Brain microvascular endothelial cell (primary cell): ENCODE measurements at regions not wholly inside any gene's neighbourhood (a gene's known extent, or its start where the extent isn't known, plus 50 kb on each side); places are given as distances from the start of the nearest gene placed in this dataset.
"Not testable (repeated sequence)": the region's sequence is repeated elsewhere in the genome, so short reads cannot be mapped to it uniquely, and the experiment has no call there.

Source experiments
- DNase-seq: peaks from one replicate; pipeline ENCODE4 v3.0.0-alpha.2; 2020
- H3K27ac ChIP-seq: fragments of 250-450 bp; sonication (Bioruptor Pico); 2 replicates; pipeline ENCODE4 v1.5.1; 2020; ENCODE audit warnings: mild to moderate bottlenecking, moderate library complexity
- H3K27me3 ChIP-seq: fragments of 250-450 bp; sonication (Bioruptor Pico); replicated peaks from 2 replicates; pipeline ENCODE4 v1.5.1; 2020; ENCODE audit warnings: mild to moderate bottlenecking
- H3K36me3 ChIP-seq: fragments of 250-450 bp; sonication (Bioruptor Pico); replicated peaks from 2 replicates; pipeline ENCODE4 v1.5.1; 2020; ENCODE audit warnings: mild to moderate bottlenecking
- H3K4me3 ChIP-seq: 2 replicates; pipeline ENCODE4 v1.5.1; 2011; ENCODE audit warnings: low read depth, mild to moderate bottlenecking, control low read depth, low read length, moderate library complexity
- in situ Hi-C: cut with HindIII; loops from 2 replicates; pipeline ENCODE4 v1.10.0; 2017; ENCODE audit warnings: low sequenced_read_pairs, low pct_ligation_motif_present
- TF ChIP-seq, protein P1 (sequence below): IDR thresholded peaks from 2 replicates; pipeline ENCODE4 v1.5.1; 2011; ENCODE audit warnings: low read depth, mild to moderate bottlenecking, moderate library complexity, low read length, control low read depth, inconsistent platforms; ENCODE audit errors: missing control alignments

GRCh38 chr6:82467338-82467737, 103.7 kb downstream of the TPBG start:
- no peaks in the 10 kb centered on the region for H3K27me3 ChIP-seq
- H3K36me3 ChIP-seq: no peaks in the 10 kb centered on the region
- H3K27ac ChIP-seq: no peak overlapping the region
- in situ Hi-C loops: no loop called here
- no peak for DNase-seq
- H3K4me3 ChIP-seq: no peak overlapping the region
- TF ChIP-seq, protein P1, sequence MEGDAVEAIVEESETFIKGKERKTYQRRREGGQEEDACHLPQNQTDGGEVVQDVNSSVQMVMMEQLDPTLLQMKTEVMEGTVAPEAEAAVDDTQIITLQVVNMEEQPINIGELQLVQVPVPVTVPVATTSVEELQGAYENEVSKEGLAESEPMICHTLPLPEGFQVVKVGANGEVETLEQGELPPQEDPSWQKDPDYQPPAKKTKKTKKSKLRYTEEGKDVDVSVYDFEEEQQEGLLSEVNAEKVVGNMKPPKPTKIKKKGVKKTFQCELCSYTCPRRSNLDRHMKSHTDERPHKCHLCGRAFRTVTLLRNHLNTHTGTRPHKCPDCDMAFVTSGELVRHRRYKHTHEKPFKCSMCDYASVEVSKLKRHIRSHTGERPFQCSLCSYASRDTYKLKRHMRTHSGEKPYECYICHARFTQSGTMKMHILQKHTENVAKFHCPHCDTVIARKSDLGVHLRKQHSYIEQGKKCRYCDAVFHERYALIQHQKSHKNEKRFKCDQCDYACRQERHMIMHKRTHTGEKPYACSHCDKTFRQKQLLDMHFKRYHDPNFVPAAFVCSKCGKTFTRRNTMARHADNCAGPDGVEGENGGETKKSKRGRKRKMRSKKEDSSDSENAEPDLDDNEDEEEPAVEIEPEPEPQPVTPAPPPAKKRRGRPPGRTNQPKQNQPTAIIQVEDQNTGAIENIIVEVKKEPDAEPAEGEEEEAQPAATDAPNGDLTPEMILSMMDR: no peak

DNA sequence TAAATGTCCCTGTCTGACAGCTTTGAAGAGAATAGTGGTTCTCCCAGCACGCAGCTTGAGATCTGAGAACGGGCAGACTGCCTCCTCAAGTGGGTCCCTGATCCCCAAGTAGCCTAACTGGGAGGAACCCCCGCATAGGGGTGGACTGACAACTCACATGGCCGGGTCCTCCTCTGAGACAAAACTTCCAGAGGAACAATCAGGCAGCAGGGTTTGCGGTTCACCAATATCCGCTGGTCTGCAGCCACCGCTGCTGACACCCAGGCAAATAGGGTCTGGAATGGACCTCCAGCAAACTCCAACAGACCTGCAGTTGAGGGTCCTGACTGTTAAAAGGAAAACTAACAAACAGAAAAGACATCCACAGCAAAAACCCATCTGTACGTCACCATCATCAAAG, 106.5 kb downstream of the TPBG start:
- H3K4me3 ChIP-seq, H3K27ac ChIP-seq, H3K36me3 ChIP-seq, DNase-seq, in situ Hi-C loops, H3K27me3 ChIP-seq: not testable (repeated sequence)

- in situ Hi-C loops, H3K4me3 ChIP-seq, H3K27ac ChIP-seq, H3K36me3 ChIP-seq, H3K27me3 ChIP-seq, DNase-seq: not testable (repeated sequence)
These were observed 111.5 kb downstream of the TPBG start for GRCh38 chr6:82475106-82475505.

GRCh38 chr6:82484001-82484400, 120.4 kb downstream of the TPBG start:
- TF ChIP-seq, protein P1: no peak
- Histone ChIP-seq H3K36me3 (no peaks in the 10 kb centered on the region), H3K27me3 (no peaks in the 10 kb centered on the region), H3K27ac (no peak overlapping the region), H3K4me3 (no peak overlapping the region)
- in situ Hi-C loops: no loop called here
- DNase-seq: no peak

- H3K4me3 ChIP-seq: no peak overlapping the region
- H3K27ac ChIP-seq: no peak overlapping the region
- no peak for DNase-seq
- in situ Hi-C loops: no loop called here
- H3K36me3 ChIP-seq: no peaks in the 10 kb centered on the region
- H3K27me3 ChIP-seq: no peaks in the 10 kb centered on the region
- TF ChIP-seq, protein P1: no peak
These were observed 121.4 kb downstream of the TPBG start for GRCh38 chr6:82484737-82485626.

- H3K4me3 ChIP-seq: no peak overlapping the region
- no peak for DNase-seq
- in situ Hi-C loops: no loop called here
- no peak overlapping the region for H3K27ac ChIP-seq
- no peaks in the 10 kb centered on the region for H3K27me3 ChIP-seq
- no peaks in the 10 kb centered on the region for H3K36me3 ChIP-seq
- TF ChIP-seq, protein P1: no peak
These were observed 124.3 kb downstream of the TPBG start for GRCh38 chr6:82487895-82488294.

- TF ChIP-seq, protein P1: no peak
- no peak for DNase-seq
- in situ Hi-C loops: no loop called here
- H3K27ac ChIP-seq: no peak overlapping the region
- H3K27me3 ChIP-seq: no peaks in the 10 kb centered on the region
- H3K36me3 ChIP-seq: no peaks in the 10 kb centered on the region
- H3K4me3 ChIP-seq: no peak overlapping the region
These were observed 124.8 kb downstream of the TPBG start for GRCh38 chr6:82488403-82488802.
